ENCODE measurements at regions not wholly inside any gene's neighbourhood (a gene's known extent, or its start where the extent isn't known, plus 50 kb on each side); places are given as distances from the start of the nearest gene placed in this dataset.

DNA sequence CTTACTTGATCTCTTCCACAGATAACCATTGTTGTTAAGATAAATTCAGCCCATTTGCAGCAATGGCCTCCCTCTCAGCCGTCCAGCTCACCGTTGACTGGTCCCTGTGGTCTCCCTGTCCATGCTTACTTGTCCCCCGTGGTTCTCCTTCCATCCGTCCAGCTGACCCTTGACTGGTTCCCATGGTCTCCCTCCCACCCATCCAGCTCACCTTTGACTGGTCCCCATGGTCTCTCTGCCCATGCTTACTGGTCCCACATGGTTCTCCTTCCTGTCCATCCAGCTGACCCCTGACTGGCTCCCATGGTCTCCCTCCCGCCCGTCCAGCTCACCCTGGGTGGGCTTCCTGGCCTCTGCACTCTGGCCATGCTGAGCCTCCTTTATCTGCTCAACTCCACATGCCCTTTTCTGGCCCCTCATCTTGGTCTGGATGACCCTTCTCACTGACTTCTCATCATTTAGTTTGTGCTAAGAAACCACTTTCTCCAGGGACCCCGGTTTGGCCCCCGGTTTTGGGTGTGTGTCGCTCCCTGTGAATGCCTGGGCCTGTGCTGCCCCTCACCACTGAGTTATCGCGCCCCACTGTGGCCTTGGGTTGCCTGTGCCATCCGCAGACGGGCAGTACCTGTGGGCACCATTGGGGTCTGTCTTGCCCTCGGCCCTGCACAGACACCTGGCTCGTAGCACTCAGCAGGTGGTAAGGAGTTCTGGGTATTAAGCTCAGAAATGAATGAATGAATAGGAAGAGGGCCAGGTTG is 146.4 kb downstream of the ERMARD start:
- TF ChIP-seq, protein P1, sequence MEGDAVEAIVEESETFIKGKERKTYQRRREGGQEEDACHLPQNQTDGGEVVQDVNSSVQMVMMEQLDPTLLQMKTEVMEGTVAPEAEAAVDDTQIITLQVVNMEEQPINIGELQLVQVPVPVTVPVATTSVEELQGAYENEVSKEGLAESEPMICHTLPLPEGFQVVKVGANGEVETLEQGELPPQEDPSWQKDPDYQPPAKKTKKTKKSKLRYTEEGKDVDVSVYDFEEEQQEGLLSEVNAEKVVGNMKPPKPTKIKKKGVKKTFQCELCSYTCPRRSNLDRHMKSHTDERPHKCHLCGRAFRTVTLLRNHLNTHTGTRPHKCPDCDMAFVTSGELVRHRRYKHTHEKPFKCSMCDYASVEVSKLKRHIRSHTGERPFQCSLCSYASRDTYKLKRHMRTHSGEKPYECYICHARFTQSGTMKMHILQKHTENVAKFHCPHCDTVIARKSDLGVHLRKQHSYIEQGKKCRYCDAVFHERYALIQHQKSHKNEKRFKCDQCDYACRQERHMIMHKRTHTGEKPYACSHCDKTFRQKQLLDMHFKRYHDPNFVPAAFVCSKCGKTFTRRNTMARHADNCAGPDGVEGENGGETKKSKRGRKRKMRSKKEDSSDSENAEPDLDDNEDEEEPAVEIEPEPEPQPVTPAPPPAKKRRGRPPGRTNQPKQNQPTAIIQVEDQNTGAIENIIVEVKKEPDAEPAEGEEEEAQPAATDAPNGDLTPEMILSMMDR (IDR thresholded peaks at IDR 0.05; ENCODE audit: control insufficient read depth, insufficient read depth, low read depth, low read length, missing control alignments), result no peak
- no peak overlapping the region for H3K4me3 ChIP-seq (ENCODE audit: control insufficient read depth, low read depth, low read length)
- no peak for DNase-seq (ENCODE audit: low read depth)

DNA sequence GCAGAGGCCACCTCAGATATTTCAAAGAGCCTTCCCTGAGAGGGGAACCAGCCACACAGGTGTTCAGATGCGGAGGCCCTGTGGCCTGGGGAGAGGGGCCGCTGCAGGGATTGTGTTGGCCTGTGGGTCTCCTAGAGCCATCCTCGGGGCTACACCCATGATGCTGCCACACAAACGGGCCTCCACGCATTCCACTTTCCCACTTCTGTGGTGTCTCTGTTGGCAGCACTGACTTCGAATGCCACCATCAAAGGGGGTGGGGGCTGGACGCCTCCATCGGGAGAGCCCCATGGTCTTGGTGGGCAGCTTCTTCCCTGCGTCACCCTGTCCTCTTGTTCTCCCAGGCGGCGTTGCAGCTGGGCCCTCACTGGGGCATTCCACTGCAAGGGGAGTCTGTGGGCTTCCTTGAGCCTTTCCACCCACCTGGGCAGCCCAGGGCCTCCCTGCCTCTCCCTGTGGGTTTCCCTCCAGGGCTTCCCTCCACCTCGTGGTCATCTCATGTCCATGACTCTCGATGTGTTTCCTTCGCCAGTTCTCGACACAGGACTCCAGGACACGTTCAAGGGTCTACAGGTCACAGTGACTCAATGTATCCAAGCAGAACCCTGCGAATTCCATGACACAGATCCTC is 145.5 kb downstream of the ERMARD start:
- H3K4me3 ChIP-seq (ENCODE audit: control insufficient read depth, low read depth, low read length), result no peak overlapping the region
- TF ChIP-seq, protein P1 (IDR thresholded peaks at IDR 0.05; ENCODE audit: control insufficient read depth, insufficient read depth, low read depth, low read length, missing control alignments), result no peak
- DNase-seq (ENCODE audit: low read depth), result no peak

DNA sequence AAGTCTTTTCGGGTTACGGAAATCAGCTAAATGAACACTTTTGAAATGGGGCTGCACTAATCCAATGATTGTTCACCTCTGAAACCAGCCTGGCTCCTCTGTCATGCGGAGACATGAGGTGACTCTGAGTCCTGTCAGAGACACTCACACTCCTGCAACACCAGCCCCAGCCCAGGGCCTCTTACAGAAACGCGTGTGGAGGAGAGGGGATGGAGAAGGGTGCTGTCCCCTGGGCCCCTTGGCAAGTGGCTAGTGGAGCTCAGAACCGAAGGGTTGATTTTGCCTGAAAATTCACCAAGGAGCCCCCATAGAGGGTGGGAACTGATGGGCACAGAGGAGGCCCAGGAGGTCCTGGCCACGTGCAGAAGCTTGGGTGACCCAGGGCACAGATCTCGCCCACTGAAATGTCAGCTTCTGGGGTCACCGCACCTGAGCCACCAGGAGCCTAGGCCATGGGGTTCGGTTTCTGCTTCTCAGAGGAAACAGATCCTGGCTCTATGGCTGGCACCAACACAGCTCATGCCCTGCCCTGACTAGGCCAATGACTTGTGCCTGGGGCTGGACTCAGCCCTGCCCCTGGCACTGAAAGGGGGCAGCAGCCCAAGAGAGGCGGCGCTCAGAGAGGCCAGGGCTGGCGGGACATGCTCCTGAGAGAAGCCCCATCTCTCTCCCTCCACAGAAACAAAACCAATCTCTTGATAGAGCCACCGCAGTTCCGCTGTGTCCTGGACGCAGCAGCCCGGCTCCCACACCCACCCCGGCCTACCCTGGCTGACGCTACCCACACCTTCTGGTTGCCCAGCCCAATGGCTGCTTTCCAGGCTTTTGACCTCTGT is 144.7 kb downstream of the ERMARD start:
- TF ChIP-seq, protein P1 (IDR thresholded peaks at IDR 0.05; ENCODE audit: control insufficient read depth, insufficient read depth, low read depth, low read length, missing control alignments), result no peak
- no peak for DNase-seq (ENCODE audit: low read depth)
- no peak overlapping the region for H3K4me3 ChIP-seq (ENCODE audit: control insufficient read depth, low read depth, low read length)

DNA sequence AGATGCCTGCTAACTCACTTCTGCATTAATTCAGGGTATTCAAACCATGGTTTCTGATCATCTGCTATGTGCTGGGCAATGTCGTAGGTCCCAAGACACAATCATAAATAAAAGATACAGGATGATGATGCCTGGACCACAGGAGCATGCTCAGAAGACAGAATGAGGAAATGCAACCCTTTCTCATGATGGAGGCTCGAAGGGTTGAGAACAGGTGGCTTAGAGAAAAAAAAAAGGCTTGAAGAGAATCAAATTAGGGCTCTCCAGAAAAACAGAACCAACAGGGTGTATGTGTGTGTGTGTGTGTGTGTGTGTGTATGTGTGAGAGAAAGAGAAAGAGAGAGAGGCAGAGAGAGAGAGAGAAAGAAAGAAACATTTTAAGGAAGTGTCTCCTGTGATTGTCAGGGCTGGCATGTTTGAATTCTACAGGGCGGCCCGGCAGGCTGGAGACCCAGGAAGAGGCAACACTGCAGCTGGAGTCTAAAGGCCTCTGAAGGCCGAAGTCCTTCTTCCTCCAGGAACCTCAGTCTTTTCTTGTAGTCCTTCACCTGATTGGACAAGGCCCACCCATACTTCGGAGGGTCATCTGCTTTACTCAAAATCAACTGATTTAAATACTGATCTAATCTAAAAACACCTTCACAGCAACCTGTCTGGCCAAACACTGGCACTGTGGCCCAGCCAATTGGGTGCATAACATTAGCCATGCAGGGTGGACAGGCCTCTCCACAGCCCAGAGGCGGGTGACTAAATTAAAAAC is 143.8 kb downstream of the ERMARD start:
- H3K4me3 ChIP-seq (ENCODE audit: control insufficient read depth, low read depth, low read length), result no peak overlapping the region
- DNase-seq (ENCODE audit: low read depth), result no peak
- TF ChIP-seq, protein P1 (IDR thresholded peaks at IDR 0.05; ENCODE audit: control insufficient read depth, insufficient read depth, low read depth, low read length, missing control alignments), result no peak

DNA sequence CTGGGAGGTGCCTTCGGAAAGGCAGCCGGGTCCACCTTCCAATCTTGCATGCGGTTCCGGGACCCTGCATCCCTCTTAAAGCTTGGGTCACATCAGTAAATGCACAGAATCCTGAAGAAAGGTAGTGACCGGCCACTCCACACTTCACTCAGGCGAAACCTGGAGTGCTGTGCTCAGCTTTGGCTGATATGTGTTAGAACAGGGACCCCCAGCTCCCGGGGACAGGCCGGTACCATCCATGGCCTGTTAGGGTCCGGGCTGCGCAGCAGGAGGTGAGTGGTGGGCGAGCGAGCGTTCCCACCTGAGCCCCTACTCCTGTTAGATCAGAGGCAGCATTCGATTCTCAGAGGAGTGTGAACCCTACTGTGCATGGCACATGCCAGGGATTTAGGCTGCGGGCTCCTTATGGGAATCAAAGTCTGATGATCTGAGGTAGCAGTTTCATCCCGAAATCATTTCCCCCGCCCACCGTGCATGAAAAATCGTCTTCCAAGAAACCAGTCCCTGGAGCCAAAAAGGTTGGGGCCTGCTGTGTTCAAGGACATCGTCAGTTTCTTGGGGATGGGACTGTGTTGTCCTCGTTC is 143.0 kb downstream of the ERMARD start:
- TF ChIP-seq, protein P1 (IDR thresholded peaks at IDR 0.05; ENCODE audit: control insufficient read depth, insufficient read depth, low read depth, low read length, missing control alignments), result no peak
- DNase-seq (ENCODE audit: low read depth), result no peak

DNA sequence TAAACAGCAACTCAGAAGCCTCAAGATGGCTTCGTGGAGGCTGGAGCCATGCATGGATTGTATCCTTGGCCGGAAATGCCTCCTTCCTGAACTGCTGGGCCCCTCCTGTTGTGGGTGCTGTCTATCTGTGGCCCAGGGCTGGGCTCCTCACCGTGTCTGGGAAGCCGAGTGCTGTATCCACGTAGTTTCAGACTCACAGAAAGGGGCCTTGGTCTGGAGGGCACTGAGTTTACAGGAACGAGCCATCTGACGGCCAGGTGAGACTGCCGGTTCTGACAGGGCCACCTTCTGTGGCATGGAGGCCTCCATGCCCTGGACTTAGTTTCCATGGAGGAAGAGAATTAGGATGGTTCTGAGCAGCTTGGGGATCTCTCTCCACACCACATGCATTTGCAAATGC is 142.2 kb downstream of the ERMARD start:
- TF ChIP-seq, protein P1 (IDR thresholded peaks at IDR 0.05; ENCODE audit: control insufficient read depth, insufficient read depth, low read depth, low read length, missing control alignments), result no peak
- H3K4me3 ChIP-seq (ENCODE audit: control insufficient read depth, low read depth, low read length), result no peak overlapping the region
- DNase-seq (ENCODE audit: low read depth), result no peak

More for the DNA sequence above, 143.0 kb downstream of the ERMARD start:
- H3K4me3 ChIP-seq (ENCODE audit: control insufficient read depth, low read depth, low read length), result no peak overlapping the region
